Erythroblast (primary cell): ENCODE measurements at regions not wholly inside any gene's neighbourhood (a gene's known extent, or its start where the extent isn't known, plus 50 kb on each side); places are given as distances from the start of the nearest gene placed in this dataset.

Experiments used
- GATA1 ChIP-seq: IDR thresholded peaks from 2 replicates; pipeline ENCODE4 v1.6.1; 2011; ENCODE audit warnings: low read depth, mild to moderate bottlenecking, control low read depth, low read length, moderate library complexity
- POLR2A ChIP-seq: IDR thresholded peaks from 2 replicates; pipeline ENCODE4 v1.6.1; 2011; ENCODE audit warnings: mild to moderate bottlenecking, low read length

GRCh38 chr1:14300991-14301703 lies 297.3 kb upstream of the KAZN start:
- no peak for TF ChIP-seq POLR2A
- no peak for TF ChIP-seq GATA1
